ENCODE measurements at regions not wholly inside any gene's neighbourhood (a gene's known extent, or its start where the extent isn't known, plus 50 kb on each side); places are given as distances from the start of the nearest gene placed in this dataset.

DNA sequence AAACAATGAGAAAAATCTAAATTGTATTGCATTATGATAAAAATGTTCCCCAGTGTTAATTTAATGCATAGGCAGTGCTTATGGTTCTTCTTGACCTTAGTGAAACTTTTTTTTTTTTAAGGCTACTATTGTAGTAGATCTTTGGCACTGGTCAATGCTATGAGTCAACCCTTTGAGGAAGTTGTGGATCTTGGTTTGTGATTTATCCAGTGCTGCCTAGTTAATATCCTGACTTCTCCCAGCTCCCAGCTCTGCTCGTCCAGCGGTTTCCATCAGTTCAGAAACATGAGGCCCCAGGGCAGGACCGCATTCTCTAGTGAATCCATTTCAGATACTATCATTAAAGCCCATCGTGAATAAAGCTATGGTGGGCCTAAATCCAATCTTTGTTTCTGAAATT, 364.5 kb upstream of the JARID2 start:
- no peak overlapping the region for H3K4me3 ChIP-seq (ENCODE audit: low read depth, low read length)
- no peak for TF ChIP-seq CTCF (IDR thresholded peaks at IDR 0.05; ENCODE audit: low read depth, low read length)
- in situ Hi-C loops (cut with HindIII; ENCODE audit: low sequenced_read_pairs): no loop called here
- peak; percentile 81 for DNase-seq (ENCODE audit: low read depth, low spot score)

- peak; percentile 13 for DNase-seq (ENCODE audit: low read depth, low spot score)
- TF ChIP-seq CTCF (IDR thresholded peaks at IDR 0.05; ENCODE audit: low read depth, low read length): no peak
- in situ Hi-C loops (cut with HindIII; ENCODE audit: low sequenced_read_pairs): no loop called here
- H3K4me3 ChIP-seq (ENCODE audit: low read depth, low read length): no peak overlapping the region
Measured at GRCh38 chr6:14882394-14883026, 363.4 kb upstream of the JARID2 start.

DNA sequence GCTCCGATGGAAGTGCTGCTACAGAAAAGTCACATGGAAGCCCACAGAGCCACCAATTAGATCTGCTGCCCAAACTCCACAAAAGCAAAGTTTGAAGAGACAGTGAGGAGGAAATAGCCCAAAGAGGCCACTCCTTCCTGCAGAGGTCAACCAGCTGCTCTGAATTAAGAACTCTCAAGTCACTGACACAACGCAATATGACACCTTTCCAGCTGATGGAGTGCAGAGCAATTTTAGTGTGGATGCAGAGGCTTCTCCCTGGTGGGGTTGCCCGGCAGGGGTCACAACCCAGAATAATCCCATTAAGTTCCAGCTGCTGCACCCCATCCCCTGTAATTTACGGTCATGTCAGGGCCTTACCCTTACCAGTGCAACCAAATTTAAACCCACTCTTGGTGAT, 361.9 kb upstream of the JARID2 start:
- in situ Hi-C loops (cut with HindIII; ENCODE audit: low sequenced_read_pairs): no loop called here
- no peak overlapping the region for H3K4me3 ChIP-seq (ENCODE audit: low read depth, low read length)
- no peak for TF ChIP-seq CTCF (IDR thresholded peaks at IDR 0.05; ENCODE audit: low read depth, low read length)
- peak; percentile 18 for DNase-seq (ENCODE audit: low read depth, low spot score)

GRCh38 chr6:14885498-14885897, 360.4 kb upstream of the JARID2 start:
- in situ Hi-C loops (cut with HindIII; ENCODE audit: low sequenced_read_pairs): no loop called here
- no peak for TF ChIP-seq CTCF (IDR thresholded peaks at IDR 0.05; ENCODE audit: low read depth, low read length)
- DNase-seq (ENCODE audit: low read depth, low spot score): no peak
- no peak overlapping the region for H3K4me3 ChIP-seq (ENCODE audit: low read depth, low read length)

- in situ Hi-C loops (cut with HindIII; ENCODE audit: low sequenced_read_pairs): no loop called here
Measured at GRCh38 chr6:14887181-14887580, 358.7 kb upstream of the JARID2 start.

GRCh38 chr6:14887986-14888574, 357.8 kb upstream of the JARID2 start:
- in situ Hi-C loops (cut with HindIII; ENCODE audit: low sequenced_read_pairs): no loop called here
- no peak for TF ChIP-seq CTCF (IDR thresholded peaks at IDR 0.05; ENCODE audit: low read depth, low read length)
- H3K4me3 ChIP-seq (ENCODE audit: low read depth, low read length): no peak overlapping the region
- no peak for DNase-seq (ENCODE audit: low read depth, low spot score)

More at GRCh38 chr6:14887181-14887580, 358.7 kb upstream of the JARID2 start:
- TF ChIP-seq CTCF (IDR thresholded peaks at IDR 0.05; ENCODE audit: low read depth, low read length): no peak
- no peak for DNase-seq (ENCODE audit: low read depth, low spot score)
- H3K4me3 ChIP-seq (ENCODE audit: low read depth, low read length): no peak overlapping the region

All from astrocyte of the spinal cord (primary cell).